H9 (cell line): ENCODE measurements at regions not wholly inside any gene's neighbourhood (a gene's known extent, or its start where the extent isn't known, plus 50 kb on each side); places are given as distances from the start of the nearest gene placed in this dataset.

ENCODE experiments used
- DNase-seq: peaks from one replicate; pipeline ENCODE4 v3.0.0-alpha.2; 2017
- H2AFZ ChIP-seq: one replicate; pipeline ENCODE4 v1.6.1; 2013; ENCODE audit warnings: mild to moderate bottlenecking, low read length, control low read depth, moderate library complexity
- H2AK5ac ChIP-seq: 2 replicates; pipeline ENCODE4 v1.6.1; 2013; ENCODE audit warnings: low read length, control low read depth, mixed read lengths; ENCODE audit not compliant: insufficient read length
- H2BK120ac ChIP-seq: one replicate; pipeline ENCODE4 v1.6.1; 2013; ENCODE audit warnings: low read depth, mild to moderate bottlenecking, low read length, control low read depth, inconsistent platforms; ENCODE audit not compliant: poor library complexity, severe bottlenecking
- H2BK12ac ChIP-seq: 2 replicates; pipeline ENCODE4 v1.6.1; 2013; ENCODE audit warnings: low read length, control low read depth, mixed read lengths, low read depth; ENCODE audit not compliant: insufficient read length
- H2BK15ac ChIP-seq: 2 replicates; pipeline ENCODE4 v1.6.1; 2013; ENCODE audit warnings: low read depth, low read length, control low read depth
- H2BK20ac ChIP-seq: one replicate; pipeline ENCODE4 v1.6.1; 2013; ENCODE audit warnings: low read depth, mild to moderate bottlenecking, low read length, control low read depth, inconsistent platforms; ENCODE audit not compliant: poor library complexity, severe bottlenecking
- H2BK5ac ChIP-seq: 2 replicates; pipeline ENCODE4 v1.6.1; 2013; ENCODE audit warnings: low read length, control low read depth, mixed read lengths; ENCODE audit not compliant: insufficient read length
- H3K14ac ChIP-seq: 2 replicates; pipeline ENCODE4 v1.6.1; 2013; ENCODE audit warnings: low read length, control low read depth; ENCODE audit not compliant: insufficient read depth
- H3K18ac ChIP-seq: 2 replicates; pipeline ENCODE4 v1.6.1; 2013; ENCODE audit warnings: low read depth, mild to moderate bottlenecking, mixed read lengths, low read length, control low read depth; ENCODE audit not compliant: insufficient read length
- H3K23ac ChIP-seq: 2 replicates; pipeline ENCODE4 v1.6.1; 2013; ENCODE audit warnings: low read length, control low read depth, mixed read lengths, low read depth; ENCODE audit not compliant: insufficient read length
- H3K23me2 ChIP-seq: 2 replicates; pipeline ENCODE4 v1.6.1; 2013; ENCODE audit warnings: low read depth, mild to moderate bottlenecking, mixed read lengths, low read length, control low read depth; ENCODE audit not compliant: insufficient read length, poor library complexity, severe bottlenecking
- H3K27ac ChIP-seq: 2 replicates; pipeline ENCODE4 v1.5.1; 2013; ENCODE audit warnings: low read length, control low read depth, mixed read lengths, low read depth; ENCODE audit not compliant: insufficient read length
- H3K27me3 ChIP-seq: 2 replicates; pipeline ENCODE4 v1.6.1; 2013; ENCODE audit warnings: low read length, control low read depth, inconsistent platforms; ENCODE audit not compliant: insufficient read depth
- H3K4ac ChIP-seq: 2 replicates; pipeline ENCODE4 v1.6.1; 2013; ENCODE audit warnings: low read depth, mild to moderate bottlenecking, control low read depth, inconsistent platforms, low read length, moderate library complexity
- H3K4me1 ChIP-seq: 2 replicates; pipeline ENCODE4 v1.6.1; 2013; ENCODE audit warnings: low read length, control low read depth, inconsistent platforms; ENCODE audit not compliant: insufficient read depth
- H3K4me2 ChIP-seq: 2 replicates; pipeline ENCODE4 v1.6.1; 2013; ENCODE audit warnings: low read length, control low read depth, mixed read lengths; ENCODE audit not compliant: insufficient read length, insufficient read depth
- H3K56ac ChIP-seq: 2 replicates; pipeline ENCODE4 v1.6.1; 2013; ENCODE audit warnings: low read depth, mild to moderate bottlenecking, mixed read lengths, low read length, control low read depth; ENCODE audit not compliant: insufficient read length
- H3K79me1 ChIP-seq: 2 replicates; pipeline ENCODE4 v1.6.1; 2013; ENCODE audit warnings: low read depth, mild to moderate bottlenecking, moderate library complexity, low read length, control low read depth, inconsistent platforms; ENCODE audit not compliant: insufficient read depth, poor library complexity, severe bottlenecking
- H3K79me2 ChIP-seq: 2 replicates; pipeline ENCODE4 v1.6.1; 2013; ENCODE audit warnings: low read length, control low read depth, inconsistent platforms; ENCODE audit not compliant: insufficient read depth
- H3K9ac ChIP-seq: 2 replicates; pipeline ENCODE4 v1.6.1; 2013; ENCODE audit warnings: low read length, control low read depth, mixed read lengths; ENCODE audit not compliant: insufficient read length; ENCODE audit errors: extremely low read depth
- H3K9me3 ChIP-seq: one replicate; pipeline ENCODE4 v1.6.1; 2013; ENCODE audit warnings: low read depth, low read length, inconsistent platforms; ENCODE audit not compliant: control insufficient read depth
- H3T11ph ChIP-seq: one replicate; pipeline ENCODE4 v1.6.1; 2013; ENCODE audit warnings: mild to moderate bottlenecking, low read length, control low read depth, inconsistent platforms
- H4K20me1 ChIP-seq: one replicate; pipeline ENCODE4 v1.6.1; 2013; ENCODE audit not compliant: control insufficient read depth, insufficient read length, insufficient read depth
- H4K5ac ChIP-seq: 2 replicates; pipeline ENCODE4 v1.6.1; 2013; ENCODE audit warnings: low read depth, mild to moderate bottlenecking, mixed read lengths, low read length, control low read depth; ENCODE audit not compliant: insufficient read length
- H4K8ac ChIP-seq: replicated peaks from 2 replicates; pipeline ENCODE4 v1.6.1; 2013; ENCODE audit warnings: low read length, control low read depth, mixed read lengths, low read depth; ENCODE audit not compliant: insufficient read length
- H4K91ac ChIP-seq: 2 replicates; pipeline ENCODE4 v1.6.1; 2013; ENCODE audit warnings: low read depth, mild to moderate bottlenecking, moderate library complexity, mixed read lengths, low read length, control low read depth; ENCODE audit not compliant: insufficient read length
- H3K27ac Mint-ChIP-seq, 3 experiments: 2 replicates in 2 of 3; 3 replicates in 1 of 3; pipeline ENCODE4 v1.8.0; 2020 to 2021; ENCODE audit warnings: mixed read lengths in 3 of 3, mild to moderate bottlenecking in 1 of 3, moderate library complexity in 1 of 3
- H3K27me3 Mint-ChIP-seq: 2 replicates; pipeline ENCODE4 v1.8.0; 2021; ENCODE audit warnings: low read depth, mild to moderate bottlenecking, moderate library complexity, mixed read lengths
- H3K36me3 Mint-ChIP-seq, 3 experiments: 2 replicates in 2 of 3; 3 replicates in 1 of 3; pipeline ENCODE4 v1.8.0; 2020 to 2021; ENCODE audit warnings: low read depth in 3 of 3, mixed read lengths in 3 of 3; ENCODE audit not compliant: insufficient read depth in 1 of 3
- H3K4me1 Mint-ChIP-seq, 2 experiments: 2 replicates each; pipeline ENCODE4 v1.8.0; 2020; ENCODE audit warnings: mixed read lengths in 2 of 2
- H3K4me3 Mint-ChIP-seq, 2 experiments: 2 replicates in 1 of 2; 3 replicates in 1 of 2; pipeline ENCODE4 v1.8.0; 2020 to 2021; ENCODE audit warnings: mild to moderate bottlenecking in 2 of 2, mixed read lengths in 2 of 2, moderate library complexity in 1 of 2
- H3K9me3 Mint-ChIP-seq, 2 experiments: 2 replicates in 1 of 2; 3 replicates in 1 of 2; pipeline ENCODE4 v1.8.0; 2020; ENCODE audit warnings: mild to moderate bottlenecking in 2 of 2, mixed read lengths in 2 of 2, moderate library complexity in 1 of 2
- WGBS: extraction: QIAGEN DNeasy Blood & Tissue Kit; methylation state at CpG from one replicate; pipeline ENCODE4 v1.1.7; 2013; ENCODE audit warnings: missing lambda C conversion rate, low lambda C conversion rate, mixed read lengths; ENCODE audit not compliant: insufficient read length; ENCODE audit errors: extremely low coverage; 5-methylcytosine and 5-hydroxymethylcytosine counted together
- TF ChIP-seq, protein P1 (sequence below): fragments of 200-600 bp; sonication (generic); conservative IDR thresholded peaks from 3 replicates; pipeline ENCODE4 v1.8.0; 2021; ENCODE audit warnings: antibody characterized with exemption, mild to moderate bottlenecking

DNA sequence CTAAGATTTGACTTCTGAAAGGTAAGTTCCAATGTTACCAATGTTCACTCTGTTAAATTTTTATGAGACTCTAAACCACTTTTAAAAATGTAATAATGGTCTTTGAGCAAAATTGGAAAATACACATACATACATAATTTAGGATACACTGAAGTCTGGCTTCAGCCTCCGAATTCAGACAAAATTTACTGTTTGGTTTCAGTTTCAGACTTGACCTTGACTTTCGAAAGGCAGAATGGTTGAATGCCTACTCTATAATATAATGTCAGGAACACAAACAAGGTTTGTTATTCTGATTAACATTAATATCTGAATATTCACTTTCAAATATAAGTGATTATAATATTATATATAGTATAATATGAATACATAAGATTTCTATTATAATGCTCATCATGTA lies 74.1 kb upstream of the KRAS start:
- no peak for DNase-seq
- H3K79me2 ChIP-seq: no peaks in the 10 kb centered on the region
- no peak overlapping the region for H3K56ac ChIP-seq
- H4K91ac ChIP-seq: no peak overlapping the region
- no CpG with 5 or more reads among the region's 2 CpGs for WGBS
- no peak overlapping the region for H4K5ac ChIP-seq
- H3K4me1 ChIP-seq: no peaks in the 10 kb centered on the region
- no peak overlapping the region for H3K18ac ChIP-seq
- H3K36me3 Mint-ChIP-seq: no peaks in the 10 kb centered on the region
- no peaks in the 10 kb centered on the region for H3K79me1 ChIP-seq
- no peak overlapping the region for H4K8ac ChIP-seq
- H3K4ac ChIP-seq: no peak overlapping the region
- no peaks in the 10 kb centered on the region for H3K27me3 ChIP-seq
- H3K27ac ChIP-seq: no peak overlapping the region
- no peak overlapping the region for H2BK15ac ChIP-seq
- no peaks in the 10 kb centered on the region for H3K27me3 Mint-ChIP-seq
- TF ChIP-seq, protein P1, sequence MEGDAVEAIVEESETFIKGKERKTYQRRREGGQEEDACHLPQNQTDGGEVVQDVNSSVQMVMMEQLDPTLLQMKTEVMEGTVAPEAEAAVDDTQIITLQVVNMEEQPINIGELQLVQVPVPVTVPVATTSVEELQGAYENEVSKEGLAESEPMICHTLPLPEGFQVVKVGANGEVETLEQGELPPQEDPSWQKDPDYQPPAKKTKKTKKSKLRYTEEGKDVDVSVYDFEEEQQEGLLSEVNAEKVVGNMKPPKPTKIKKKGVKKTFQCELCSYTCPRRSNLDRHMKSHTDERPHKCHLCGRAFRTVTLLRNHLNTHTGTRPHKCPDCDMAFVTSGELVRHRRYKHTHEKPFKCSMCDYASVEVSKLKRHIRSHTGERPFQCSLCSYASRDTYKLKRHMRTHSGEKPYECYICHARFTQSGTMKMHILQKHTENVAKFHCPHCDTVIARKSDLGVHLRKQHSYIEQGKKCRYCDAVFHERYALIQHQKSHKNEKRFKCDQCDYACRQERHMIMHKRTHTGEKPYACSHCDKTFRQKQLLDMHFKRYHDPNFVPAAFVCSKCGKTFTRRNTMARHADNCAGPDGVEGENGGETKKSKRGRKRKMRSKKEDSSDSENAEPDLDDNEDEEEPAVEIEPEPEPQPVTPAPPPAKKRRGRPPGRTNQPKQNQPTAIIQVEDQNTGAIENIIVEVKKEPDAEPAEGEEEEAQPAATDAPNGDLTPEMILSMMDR: no peak
- no peaks in the 10 kb centered on the region for H3K23me2 ChIP-seq
- no peak overlapping the region for H2AK5ac ChIP-seq
- no peak overlapping the region for H3T11ph ChIP-seq
- H3K9me3 Mint-ChIP-seq: no peaks in the 10 kb centered on the region
- peaks cover 0 to 4% of the 10 kb centered on the region in 2 experiments; a peak in 2 of 4 replicates for H3K4me1 Mint-ChIP-seq
- no peak overlapping the region for H3K4me2 ChIP-seq
- H2BK20ac ChIP-seq: no peak overlapping the region
- H3K27ac Mint-ChIP-seq: no peak overlapping the region
- no peak overlapping the region for H3K4me3 Mint-ChIP-seq
- no peak overlapping the region for H2BK120ac ChIP-seq
- H3K23ac ChIP-seq: no peak overlapping the region
- no peak overlapping the region for H3K14ac ChIP-seq
- H3K9me3 ChIP-seq: no peaks in the 10 kb centered on the region
- H2BK5ac ChIP-seq: no peak overlapping the region
- no peak overlapping the region for H3K9ac ChIP-seq
- no peak overlapping the region for H2BK12ac ChIP-seq
- H2AFZ ChIP-seq: no peak overlapping the region
- H4K20me1 ChIP-seq: no peaks in the 10 kb centered on the region
